IMR-90 (cell line): ENCODE measurements at regions not wholly inside any gene's neighbourhood (a gene's known extent, or its start where the extent isn't known, plus 50 kb on each side); places are given as distances from the start of the nearest gene placed in this dataset.

ENCODE experiments used
- ATAC-seq: fragments of 200-7000 bp; cut with Tn5 transposase; 2 replicates; pipeline ENCODE4 v1.9.1; 2020; ENCODE audit warnings: low read depth, mild to moderate bottlenecking, moderate library complexity
- BruUV-seq: library from RNA; stranded (reverse); fragments of 400-500 nt; replicated peaks from 2 replicates; lab custom pipeline; 2021; lab: Mats Ljungman, UMichigan
- CTCF ChIA-PET: fragments of 300-600 bp; formaldehyde crosslinking; extraction: SDS; loops from one replicate; lab custom pipeline; 2021; ENCODE audit warnings: antibody characterized with exemption; lab: Yijun Ruan, JAX
- POLR2A ChIA-PET: fragments of 300-600 bp; sonication (Branson Sonifier 250); formaldehyde crosslinking; loops from one replicate; lab custom pipeline; 2022; ENCODE audit warnings: antibody characterized with exemption; ENCODE audit not compliant: unreplicated experiment; lab: Charles Lee
- DNase-seq: peaks from one replicate; pipeline ENCODE4 v3.0.0; 2013
- H2AFZ ChIP-seq: replicated peaks from 2 replicates; pipeline ENCODE3; 2013; ENCODE audit warnings: low read length, mild to moderate bottlenecking; ENCODE audit not compliant: poor library complexity
- H2AK5ac ChIP-seq: 2 replicates; pipeline ENCODE4 v1.6.1; 2013; ENCODE audit warnings: low read depth, low read length, inconsistent platforms
- H2AK9ac ChIP-seq: replicated peaks from 2 replicates; pipeline ENCODE3; 2013; ENCODE audit warnings: mild to moderate bottlenecking, low read depth, low read length, moderate library complexity; ENCODE audit not compliant: poor library complexity
- H2BK120ac ChIP-seq: 2 replicates; pipeline ENCODE4 v1.6.1; 2013; ENCODE audit warnings: low read depth, low read length, inconsistent platforms
- H2BK15ac ChIP-seq: 3 replicates; pipeline ENCODE4 v1.6.1; 2013; ENCODE audit warnings: low read depth, low read length, inconsistent platforms
- H2BK20ac ChIP-seq: 2 replicates; pipeline ENCODE4 v1.6.1; 2013; ENCODE audit warnings: low read depth, mild to moderate bottlenecking, inconsistent platforms, low read length, moderate library complexity
- H2BK5ac ChIP-seq: 2 replicates; pipeline ENCODE4 v1.6.1; 2013; ENCODE audit warnings: mild to moderate bottlenecking, low read depth, low read length, inconsistent platforms; ENCODE audit not compliant: poor library complexity, severe bottlenecking
- H3K14ac ChIP-seq: replicated peaks from 2 replicates; pipeline ENCODE4 v1.6.1; 2013; ENCODE audit warnings: low read depth, low read length, inconsistent platforms
- H3K18ac ChIP-seq: 2 replicates; pipeline ENCODE4 v1.6.1; 2013; ENCODE audit warnings: low read depth, low read length, control low read depth
- H3K23ac ChIP-seq: 2 replicates; pipeline ENCODE4 v1.6.1; 2013; ENCODE audit warnings: low read depth, low read length, inconsistent platforms
- H3K27ac ChIP-seq: 2 replicates; pipeline ENCODE4 v1.5.1; 2013; ENCODE audit warnings: mild to moderate bottlenecking, control low read depth, low read length; ENCODE audit not compliant: insufficient read depth
- H3K27me3 ChIP-seq: 2 replicates; pipeline ENCODE4 v1.6.1; 2013; ENCODE audit warnings: low read length; ENCODE audit not compliant: control insufficient read depth, insufficient read depth
- H3K36me3 ChIP-seq: 2 replicates; pipeline ENCODE4 v1.6.1; 2013; ENCODE audit warnings: low read length, mixed read lengths; ENCODE audit not compliant: control insufficient read depth, insufficient read depth
- H3K4ac ChIP-seq: 2 replicates; pipeline ENCODE4 v1.6.1; 2013; ENCODE audit warnings: low read depth, low read length, inconsistent platforms
- H3K4me1 ChIP-seq: 2 replicates; pipeline ENCODE4 v1.6.1; 2013; ENCODE audit warnings: low read length, mixed read lengths; ENCODE audit not compliant: control insufficient read depth, insufficient read depth
- H3K4me2 ChIP-seq: 2 replicates; pipeline ENCODE4 v1.6.1; 2013; ENCODE audit warnings: low read depth, mild to moderate bottlenecking, control low read depth, low read length, moderate library complexity
- H3K4me3 ChIP-seq: 2 replicates; pipeline ENCODE4 v1.5.1; 2013; ENCODE audit warnings: low read depth, mild to moderate bottlenecking, control low read depth, low read length, moderate library complexity; ENCODE audit not compliant: insufficient read depth
- H3K56ac ChIP-seq: 2 replicates; pipeline ENCODE4 v1.6.1; 2013; ENCODE audit warnings: low read length, inconsistent platforms; ENCODE audit not compliant: insufficient read depth; ENCODE audit errors: extremely low read depth
- H3K79me1 ChIP-seq, 2 experiments: 2 replicates each; pipeline ENCODE4 v1.6.1; 2013; ENCODE audit warnings: low read length in 2 of 2, inconsistent platforms in 1 of 2, low read depth in 1 of 2
- H3K9ac ChIP-seq: 2 replicates; pipeline ENCODE4 v1.6.1; 2013; ENCODE audit warnings: low read depth, low read length, control low read depth
- H3K9me1 ChIP-seq: 2 replicates; pipeline ENCODE4 v1.6.1; 2013; ENCODE audit warnings: low read length, inconsistent platforms; ENCODE audit not compliant: insufficient read depth
- H3K9me3 ChIP-seq: 2 replicates; pipeline ENCODE4 v1.6.1; 2013; ENCODE audit warnings: low read length; ENCODE audit not compliant: control insufficient read depth, insufficient read depth
- H4K20me1 ChIP-seq: 2 replicates; pipeline ENCODE4 v1.6.1; 2013; ENCODE audit warnings: low read length, inconsistent platforms; ENCODE audit not compliant: insufficient read depth
- H4K5ac ChIP-seq: 2 replicates; pipeline ENCODE4 v1.6.1; 2013; ENCODE audit warnings: mild to moderate bottlenecking, low read depth, low read length, control low read depth
- H4K8ac ChIP-seq, 2 experiments: 2 replicates each; pipeline ENCODE4 v1.6.1; 2013; ENCODE audit warnings: low read depth in 2 of 2, low read length in 2 of 2, control low read depth in 1 of 2, inconsistent platforms in 1 of 2
- H4K91ac ChIP-seq: 2 replicates; pipeline ENCODE4 v1.6.1; 2013; ENCODE audit warnings: low read depth, low read length, inconsistent platforms; ENCODE audit not compliant: insufficient read depth
- RAD21 ChIP-seq: IDR thresholded peaks from 2 replicates; pipeline ENCODE4 v1.6.1; 2012; ENCODE audit warnings: low read length, improper control_type of control experiment
- RCOR1 ChIP-seq: IDR thresholded peaks from 2 replicates; pipeline ENCODE4 v1.6.1; 2012; ENCODE audit warnings: mild to moderate bottlenecking, low read length, improper control_type of control experiment; ENCODE audit not compliant: insufficient replicate concordance
- dilution Hi-C: fragments of 300-500 bp; cut with HindIII; formaldehyde crosslinking; loops from one replicate; pipeline ENCODE4 v1.14.3; 2018; ENCODE audit warnings: low sequenced_read_pairs; ENCODE audit not compliant: unreplicated experiment
- in situ Hi-C: fragments of 300-500 bp; cut with MboI; formaldehyde crosslinking; loops from 3 replicates; pipeline ENCODE4 v1.14.3; 2019; ENCODE audit warnings: low sequenced_read_pairs, inconsistent platforms, mixed read lengths
- intact Hi-C: fragments of 100-400 bp; cut with micrococcal nuclease; formaldehyde crosslinking; loops from 2 replicates; pipeline ENCODE4 v1.10.0; 2022
- TF ChIP-seq, protein P1 (sequence below): fragments of 150-350 bp; IDR thresholded peaks from 2 replicates; pipeline ENCODE4 v1.6.1; 2017; ENCODE audit warnings: mild to moderate bottlenecking, antibody characterized with exemption, low read length, low read depth
- TF ChIP-seq, protein P2 (sequence below): fragments of 150-350 bp; IDR thresholded peaks from 2 replicates; pipeline ENCODE4 v1.6.1; 2016; ENCODE audit warnings: low read depth, mild to moderate bottlenecking, low read length, moderate library complexity, borderline replicate concordance

DNA sequence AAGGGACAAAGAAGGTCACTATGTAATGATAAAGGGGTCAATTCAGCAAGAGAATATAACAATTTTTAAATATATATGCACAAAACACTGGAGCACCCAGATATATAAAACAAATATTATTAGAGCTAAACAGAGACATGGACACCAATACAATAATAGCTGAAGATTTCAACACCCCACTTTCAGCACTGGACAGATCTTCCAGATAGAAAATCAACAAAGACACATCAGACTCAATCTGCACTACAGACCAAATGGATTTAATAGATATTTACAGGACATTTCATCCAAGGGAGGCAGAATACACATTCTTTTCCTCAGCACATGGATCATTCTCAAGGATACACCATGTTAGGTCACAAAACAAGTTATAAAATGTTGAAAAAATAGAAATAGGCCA is 111.4 kb downstream of the SOX3 start:
- Histone ChIP-seq H3K14ac (no peak overlapping the region), H4K8ac (no peak overlapping the region), H3K36me3 (no peaks in the 10 kb centered on the region), H3K27ac (no peak overlapping the region), H4K20me1 (no peaks in the 10 kb centered on the region), H2AFZ (no peak overlapping the region), H3K27me3 (no peaks in the 10 kb centered on the region), H2AK5ac (no peak overlapping the region), H3K56ac (no peak overlapping the region), H3K4me2 (no peak overlapping the region), H3K79me1 (no peaks in the 10 kb centered on the region), H2BK15ac (no peak overlapping the region), H2BK5ac (no peak overlapping the region), H3K9me3 (no peaks in the 10 kb centered on the region), H3K23ac (no peak overlapping the region), H3K9ac (no peak overlapping the region), H3K18ac (no peak overlapping the region), H3K4ac (no peak overlapping the region), H2AK9ac (no peak overlapping the region), H4K91ac (no peak overlapping the region), H3K4me3 (no peak overlapping the region), H4K5ac (no peak overlapping the region), H2BK120ac (no peak overlapping the region), H3K4me1 (no peaks in the 10 kb centered on the region), H2BK20ac (no peak overlapping the region), H3K9me1 (no peaks in the 10 kb centered on the region)
- ATAC-seq (no peak), DNase-seq (no peak)
- dilution Hi-C loops (no loop called here), intact Hi-C loops (no loop called here), in situ Hi-C loops (no loop called here)
- TF ChIP-seq RCOR1 (no peak), RAD21 (no peak)
- TF ChIP-seq, protein P1, sequence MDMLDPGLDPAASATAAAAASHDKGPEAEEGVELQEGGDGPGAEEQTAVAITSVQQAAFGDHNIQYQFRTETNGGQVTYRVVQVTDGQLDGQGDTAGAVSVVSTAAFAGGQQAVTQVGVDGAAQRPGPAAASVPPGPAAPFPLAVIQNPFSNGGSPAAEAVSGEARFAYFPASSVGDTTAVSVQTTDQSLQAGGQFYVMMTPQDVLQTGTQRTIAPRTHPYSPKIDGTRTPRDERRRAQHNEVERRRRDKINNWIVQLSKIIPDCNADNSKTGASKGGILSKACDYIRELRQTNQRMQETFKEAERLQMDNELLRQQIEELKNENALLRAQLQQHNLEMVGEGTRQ = no peak
- TF ChIP-seq, protein P2, sequence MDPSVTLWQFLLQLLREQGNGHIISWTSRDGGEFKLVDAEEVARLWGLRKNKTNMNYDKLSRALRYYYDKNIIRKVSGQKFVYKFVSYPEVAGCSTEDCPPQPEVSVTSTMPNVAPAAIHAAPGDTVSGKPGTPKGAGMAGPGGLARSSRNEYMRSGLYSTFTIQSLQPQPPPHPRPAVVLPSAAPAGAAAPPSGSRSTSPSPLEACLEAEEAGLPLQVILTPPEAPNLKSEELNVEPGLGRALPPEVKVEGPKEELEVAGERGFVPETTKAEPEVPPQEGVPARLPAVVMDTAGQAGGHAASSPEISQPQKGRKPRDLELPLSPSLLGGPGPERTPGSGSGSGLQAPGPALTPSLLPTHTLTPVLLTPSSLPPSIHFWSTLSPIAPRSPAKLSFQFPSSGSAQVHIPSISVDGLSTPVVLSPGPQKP = no peak
- no TSS peak for BruUV-seq
- POLR2A ChIA-PET = no interaction called here
- CTCF ChIA-PET = no interaction called here
